Inferior parietal cortex (tissue), 1 donor: ENCODE measurements at regions not wholly inside any gene's neighbourhood (a gene's known extent, or its start where the extent isn't known, plus 50 kb on each side); places are given as distances from the start of the nearest gene placed in this dataset.
"Not testable (repeated sequence)": the region's sequence is repeated elsewhere in the genome, so short reads cannot be mapped to it uniquely, and the experiment has no call there.

Experiments
- DNase-seq: peaks from one replicate; pipeline ENCODE4 v3.0.0-alpha.2; 2016; ENCODE audit errors: extremely low spot score

DNA sequence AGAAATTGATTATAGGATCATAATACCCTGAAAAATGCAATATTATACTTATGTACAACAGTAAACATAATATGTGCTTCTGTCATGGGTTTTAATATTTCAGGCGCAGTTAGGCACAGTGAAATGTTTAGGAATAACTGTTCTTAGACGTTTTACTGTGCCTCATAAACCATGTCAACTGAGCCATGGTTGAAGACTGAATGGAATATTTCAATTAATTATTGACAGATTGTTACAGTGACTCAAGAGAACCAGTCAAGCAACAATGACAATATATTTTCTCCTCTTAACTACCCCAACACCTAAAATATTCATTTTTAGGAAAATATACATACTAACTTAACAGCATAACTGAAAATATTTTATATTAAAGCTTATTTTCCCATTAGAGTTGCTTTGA lies 852.7 kb upstream of the FRG1 start:
- DNase-seq, result no peak

- no peak for DNase-seq
Observed at GRCh38 chr4:189088780-189089179, 851.9 kb upstream of the FRG1 start.

DNA sequence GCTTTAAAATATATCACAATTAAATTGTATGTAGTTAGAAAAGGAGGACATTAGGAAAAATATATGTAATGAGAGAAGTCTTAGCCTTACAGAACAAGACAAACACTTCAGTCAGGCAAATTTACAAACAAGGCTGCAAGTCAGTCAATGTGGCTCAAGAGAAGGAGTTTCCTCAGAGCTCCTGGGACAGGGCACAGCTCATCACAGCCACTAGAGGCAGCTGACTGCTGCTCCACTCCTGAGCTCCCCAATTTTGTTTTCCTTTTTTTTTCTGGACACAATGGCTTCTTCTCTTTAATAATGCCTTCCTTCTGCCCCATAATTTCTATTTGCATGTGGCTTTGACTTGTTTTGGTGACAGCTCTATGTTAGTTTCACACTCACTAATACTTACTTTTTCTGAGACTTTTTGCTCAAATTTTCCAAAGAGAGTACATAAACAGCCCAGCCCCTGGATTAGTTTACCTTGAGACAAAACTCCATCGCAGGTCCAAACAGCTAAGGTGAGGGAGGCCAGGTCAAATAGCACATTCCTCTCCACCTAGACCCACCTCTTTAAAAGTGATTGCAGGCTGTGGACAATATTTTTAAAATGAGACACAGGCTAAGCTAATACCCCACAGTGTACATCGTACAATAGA lies 850.4 kb upstream of the FRG1 start:
- DNase-seq, result no peak

- no peak for DNase-seq
Observed at GRCh38 chr4:189092581-189092980, 848.1 kb upstream of the FRG1 start.

- DNase-seq, result no peak
Observed at GRCh38 chr4:189096108-189096507, 844.6 kb upstream of the FRG1 start.

DNA sequence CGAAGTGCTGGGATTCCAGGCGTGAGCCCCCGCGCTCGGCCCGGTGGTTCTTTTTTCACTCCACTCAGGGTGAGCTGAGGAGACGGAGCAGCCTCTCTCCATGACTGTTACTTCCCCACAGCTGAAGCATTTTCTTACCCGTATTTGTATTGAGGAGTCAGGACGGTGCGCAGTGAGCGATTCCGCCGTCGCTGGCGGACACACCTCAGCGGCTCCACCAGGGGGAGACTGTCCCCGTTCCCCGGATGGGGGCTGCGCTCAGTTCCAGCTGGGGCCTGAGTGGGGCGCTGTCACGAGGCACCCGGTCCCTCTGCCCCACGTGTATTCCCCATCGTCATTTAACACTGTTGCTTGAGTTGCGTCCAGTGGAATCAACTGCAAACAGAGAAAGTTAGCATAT lies 844.0 kb upstream of the FRG1 start:
- no peak for DNase-seq

DNA sequence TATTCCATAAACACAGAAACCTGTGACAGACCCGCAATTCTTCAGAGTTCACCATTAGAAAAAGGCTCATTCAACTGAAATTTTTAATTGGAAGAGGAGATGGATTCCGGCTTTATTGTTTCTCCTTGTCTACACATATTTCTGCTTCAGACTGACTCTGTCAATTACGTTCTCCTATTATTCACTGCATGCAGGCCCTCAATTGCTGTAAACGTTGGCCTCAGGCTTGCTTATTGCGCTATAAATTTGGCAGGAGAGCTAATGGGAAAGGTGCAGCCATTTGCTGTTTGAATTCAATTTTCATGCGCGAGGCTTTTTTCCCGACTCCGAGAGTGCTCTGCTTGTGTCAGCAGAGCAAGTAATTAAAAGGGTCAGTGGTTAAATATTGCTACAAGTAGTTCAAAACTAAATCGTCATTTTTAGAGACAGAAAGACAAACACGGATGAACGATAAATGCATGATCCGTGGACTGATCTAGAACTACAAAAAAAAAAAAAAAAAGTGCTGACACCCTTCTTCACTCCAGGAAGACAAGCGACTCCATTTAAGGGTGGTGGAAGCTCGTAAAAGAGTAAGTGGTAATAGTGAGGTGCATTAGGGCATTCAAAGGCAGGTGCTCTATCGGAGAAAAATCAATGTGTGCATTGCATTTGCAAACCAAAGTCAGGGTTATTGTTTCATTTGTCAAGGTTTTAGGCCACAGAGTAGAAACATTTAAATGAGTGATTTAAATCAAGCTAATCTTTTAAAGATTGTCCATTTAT lies 841.6 kb upstream of the FRG1 start:
- no peak for DNase-seq

- no peak for DNase-seq
Observed at GRCh38 chr4:189113389-189113888, 827.2 kb upstream of the FRG1 start.

GRCh38 chr4:189117426-189117825 lies 823.2 kb upstream of the FRG1 start:
- no peak for DNase-seq

DNA sequence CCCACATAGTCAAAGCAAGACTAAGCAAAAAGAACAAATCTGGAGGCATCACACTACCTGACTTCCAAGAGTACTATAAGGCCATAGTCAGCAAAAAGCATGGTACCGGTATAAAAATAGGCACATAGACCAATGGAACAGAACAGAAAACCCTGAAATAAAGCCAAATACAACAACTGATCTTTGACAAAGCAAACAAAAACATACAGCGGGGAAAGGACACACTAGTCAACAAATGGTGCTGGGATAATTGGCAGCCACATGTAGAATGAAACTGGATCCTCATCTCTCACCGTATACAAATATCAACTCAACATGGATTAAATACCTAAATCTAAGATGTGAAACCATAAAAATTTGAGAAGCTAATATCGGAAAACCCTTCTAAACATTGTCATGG lies 819.3 kb upstream of the FRG1 start:
- no peak for DNase-seq

DNA sequence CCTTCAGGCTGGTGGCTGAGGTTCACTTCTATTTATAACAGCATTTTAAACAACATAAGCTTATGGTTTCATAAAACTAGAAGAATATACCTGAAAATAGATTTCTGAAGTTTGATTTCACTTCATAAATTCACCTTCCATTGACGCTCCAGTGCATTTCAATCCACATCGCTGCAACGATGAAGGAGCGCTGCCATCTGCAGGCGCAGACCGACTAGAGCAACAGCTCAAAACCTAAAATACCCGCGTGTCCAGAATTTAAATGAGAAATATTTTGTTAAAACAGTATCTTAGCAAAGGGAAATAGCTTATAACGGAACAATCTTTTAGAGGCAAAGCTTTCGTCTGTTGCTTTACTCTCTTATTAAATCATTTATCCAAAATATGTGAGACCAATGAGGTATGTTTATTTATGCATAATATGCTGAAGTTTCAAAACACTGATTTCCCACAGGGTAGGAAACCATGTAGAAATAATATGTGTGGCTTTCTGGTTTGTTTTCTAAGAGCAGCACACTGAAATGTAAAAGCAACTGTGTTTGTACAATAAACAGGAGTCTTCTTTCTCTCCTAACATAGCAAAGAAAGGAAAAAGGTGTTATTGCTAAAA lies 816.4 kb upstream of the FRG1 start:
- DNase-seq, result peak; percentile 65

- no peak for DNase-seq
Observed at GRCh38 chr4:189124791-189125190, 815.9 kb upstream of the FRG1 start.

DNA sequence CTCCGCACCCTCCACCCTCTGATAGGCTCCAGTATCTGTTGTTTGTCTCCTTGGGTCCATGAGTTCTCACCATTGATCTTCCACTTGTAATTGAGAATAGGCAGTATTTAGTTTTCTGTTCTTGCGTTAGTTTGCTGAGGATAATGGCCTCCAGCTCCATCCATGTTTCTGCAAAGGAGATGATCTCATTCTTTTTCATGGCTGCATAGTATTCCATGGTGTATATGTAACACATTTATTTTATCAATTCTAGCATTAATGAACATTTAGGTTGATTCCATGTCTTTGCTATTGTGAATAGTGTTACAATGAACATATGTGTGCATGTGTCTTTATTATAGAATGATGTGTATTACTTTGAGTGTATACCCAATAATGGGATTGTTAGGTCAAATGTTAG lies 814.6 kb upstream of the FRG1 start:
- no peak for DNase-seq

- no peak for DNase-seq
Observed at GRCh38 chr4:189128341-189128740, 812.3 kb upstream of the FRG1 start.

DNA sequence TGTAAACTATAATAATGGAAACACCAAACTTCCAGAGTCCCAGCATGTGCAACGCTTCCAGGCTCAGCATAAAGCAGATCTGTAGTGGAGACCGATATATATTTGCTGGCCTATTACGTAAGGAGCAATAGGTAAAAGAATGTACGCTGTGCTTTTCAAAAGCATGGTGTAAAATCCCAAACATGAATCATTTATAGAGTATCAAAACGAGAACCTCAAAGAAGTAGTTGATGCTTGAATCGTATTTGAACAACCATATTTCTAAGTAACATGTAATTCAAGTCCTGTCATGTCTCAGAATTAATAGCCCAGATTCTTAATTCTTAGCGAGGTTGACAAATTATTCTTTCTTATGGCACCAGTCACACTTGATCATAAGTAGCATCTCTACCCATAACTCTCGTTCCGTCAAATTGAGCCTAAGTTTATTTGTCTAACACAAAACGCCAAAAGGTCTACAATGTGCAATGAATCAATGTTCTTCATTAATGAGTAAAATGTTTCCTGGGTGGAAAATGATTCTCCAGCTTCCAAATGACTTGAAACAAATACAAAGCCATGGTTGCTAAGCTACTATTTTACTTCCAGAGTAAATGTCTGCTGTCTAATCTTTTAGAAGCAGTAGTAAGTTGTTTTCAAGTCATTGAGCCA lies 811.5 kb upstream of the FRG1 start:
- no peak for DNase-seq

DNA sequence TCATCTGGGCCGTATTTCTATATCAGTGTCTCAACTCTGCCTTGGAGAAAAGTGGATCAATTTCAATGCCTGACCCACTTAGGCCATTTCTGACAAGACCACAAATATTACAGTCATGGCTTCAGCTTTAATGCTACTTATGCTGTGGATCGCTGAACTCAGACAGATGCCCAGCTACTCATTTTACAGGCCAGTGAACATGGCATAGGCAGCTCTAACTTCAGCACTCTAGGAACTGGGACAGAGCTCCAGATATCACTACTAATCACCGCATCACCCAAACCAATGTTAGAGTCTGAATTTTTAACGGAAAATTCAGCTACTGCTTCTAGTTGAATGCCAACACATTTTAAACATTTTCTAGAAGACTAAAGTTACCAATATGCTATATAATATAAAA lies 809.6 kb upstream of the FRG1 start:
- no peak for DNase-seq

GRCh38 chr4:189136462-189136861 lies 804.2 kb upstream of the FRG1 start:
- no peak for DNase-seq

DNA sequence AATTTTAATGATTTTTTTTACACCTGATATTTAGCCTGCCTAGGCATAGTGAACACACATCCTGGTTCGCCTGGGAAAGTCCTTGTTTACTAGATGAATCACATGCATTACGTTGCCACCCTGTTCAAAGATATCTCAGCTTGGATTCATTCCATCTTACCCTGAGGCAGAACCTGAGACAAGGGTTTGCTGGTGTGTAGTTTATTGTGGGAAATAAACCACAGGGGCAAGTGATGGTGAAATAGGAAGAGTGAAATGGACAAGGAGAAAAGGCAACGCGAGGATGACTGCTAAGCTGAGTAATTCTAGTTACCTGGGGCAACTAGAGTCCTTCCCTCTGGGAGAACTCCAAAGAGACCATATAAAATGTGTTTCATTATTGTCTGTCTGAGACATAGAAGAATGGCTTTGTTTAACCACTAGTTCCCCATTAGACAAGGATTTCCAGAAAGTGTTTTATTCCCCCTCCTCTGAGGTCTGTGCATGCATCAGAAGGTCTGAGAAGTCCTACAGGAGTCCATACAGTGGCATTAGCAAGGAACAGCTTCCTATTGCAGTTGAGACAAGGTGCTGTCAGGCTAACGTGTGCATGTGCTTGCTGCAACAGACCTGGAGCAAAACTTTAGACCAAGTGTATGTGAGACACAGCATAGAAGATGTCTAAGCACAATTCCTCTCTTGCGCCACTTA lies 797.3 kb upstream of the FRG1 start:
- no peak for DNase-seq

DNA sequence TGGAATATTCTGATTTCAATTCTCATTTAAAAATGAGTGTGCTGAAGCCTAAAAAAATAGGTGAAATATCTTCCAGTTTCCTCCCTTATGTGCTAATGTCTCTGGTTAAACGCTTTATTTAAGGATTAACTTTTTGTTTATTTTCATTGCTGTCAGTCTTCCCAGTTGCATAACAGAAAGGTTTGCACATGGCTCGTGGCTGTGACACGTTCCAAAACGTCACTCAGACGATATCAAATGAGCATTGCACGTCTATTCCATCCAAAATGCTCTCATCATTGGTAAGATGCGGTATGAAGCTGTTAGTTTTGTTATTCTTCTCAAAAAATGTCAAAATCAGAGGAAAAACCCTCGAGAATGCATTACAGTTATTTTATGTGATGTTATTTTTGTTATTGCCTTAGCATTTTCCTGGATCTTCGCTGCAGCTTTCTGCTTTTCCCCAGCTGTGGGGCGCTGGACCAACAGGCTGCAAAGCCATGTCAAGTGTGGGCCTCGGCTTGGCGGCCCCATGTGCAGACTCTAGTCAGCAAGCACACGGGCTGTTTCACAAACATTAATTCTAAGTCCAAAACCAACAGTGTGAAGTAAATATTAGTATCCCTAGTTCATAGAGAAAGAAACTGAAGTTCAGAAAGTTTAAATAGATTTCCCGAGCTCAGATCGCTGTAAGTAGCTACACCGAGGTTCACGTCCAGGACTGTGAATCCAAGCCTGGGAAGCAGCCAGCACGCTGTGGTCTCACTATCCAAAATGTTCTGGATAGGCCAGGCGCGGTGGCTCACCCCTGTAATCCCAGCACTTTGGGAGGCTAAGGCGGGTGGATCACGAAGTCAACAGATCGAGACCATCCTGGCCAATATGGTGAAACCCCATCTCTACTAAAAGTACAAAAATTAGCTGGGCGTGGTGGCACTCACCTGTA lies 793.4 kb upstream of the FRG1 start:
- DNase-seq, result no peak

- not testable (repeated sequence) for DNase-seq
Observed at GRCh38 chr4:189155083-189155482, 785.6 kb upstream of the FRG1 start.
